Neutrophil (primary cell): ENCODE measurements at regions not wholly inside any gene's neighbourhood (a gene's known extent, or its start where the extent isn't known, plus 50 kb on each side); places are given as distances from the start of the nearest gene placed in this dataset.

Experiments
- H3K27ac ChIP-seq: fragments of 200-600 bp; sonication (generic); 2 replicates; pipeline ENCODE4 v1.5.1; 2016; ENCODE audit warnings: mild to moderate bottlenecking, moderate library complexity
- H3K27me3 ChIP-seq: fragments of 200-600 bp; sonication (generic); 2 replicates; pipeline ENCODE4 v1.6.0; 2016; ENCODE audit warnings: mild to moderate bottlenecking
- H3K36me3 ChIP-seq: fragments of 200-600 bp; sonication (generic); 2 replicates; pipeline ENCODE4 v1.5.1; 2017
- H3K4me1 ChIP-seq, 2 experiments: fragments of 200-600 bp in 1 of 2; sonication (generic) in 1 of 2; 1 replicate in 1 of 2; 2 replicates in 1 of 2; pipeline versions ENCODE4 v1.5.1 to v1.6.1; 2013 to 2016; ENCODE audit warnings: low read depth in 1 of 2, low read length in 1 of 2, mild to moderate bottlenecking in 1 of 2, moderate library complexity in 1 of 2; ENCODE audit not compliant: control insufficient read depth in 1 of 2, insufficient read depth in 1 of 2
- H3K4me3 ChIP-seq, 2 experiments: fragments of 200-600 bp in 1 of 2; sonication (generic) in 1 of 2; 1 replicate in 1 of 2; 2 replicates in 1 of 2; pipeline ENCODE4 v1.5.1; 2013 to 2016; ENCODE audit warnings: low read depth in 1 of 2, low read length in 1 of 2, mild to moderate bottlenecking in 1 of 2, moderate library complexity in 1 of 2
- H3K9me3 ChIP-seq: fragments of 200-600 bp; sonication (generic); 2 replicates; pipeline ENCODE4 v1.5.1; 2016
- CTCF ChIP-seq: fragments of 200-600 bp; sonication (generic); IDR thresholded peaks from 2 replicates; pipeline ENCODE4 v1.5.1; 2016; ENCODE audit warnings: antibody characterized with exemption

GRCh38 chr6:22071270-22072041 lies 225.4 kb downstream of the PRL start:
- peaks cover 14 to 15% of the 10 kb centered on the region in 2 experiments for H3K4me1 ChIP-seq
- no peak overlapping the region for H3K27ac ChIP-seq

GRCh38 chr6:22072949-22073348 lies 223.9 kb downstream of the PRL start:
- peak overlapping the region; percentile 67 for H3K27ac ChIP-seq
- H3K4me3 ChIP-seq: peak overlapping the region in 1 of 2 experiments; percentile 7
- peaks cover 14 to 15% of the 10 kb centered on the region in 2 experiments for H3K4me1 ChIP-seq
- no peaks in the 10 kb centered on the region for H3K9me3 ChIP-seq
- TF ChIP-seq CTCF: no peak
- H3K36me3 ChIP-seq: no peaks in the 10 kb centered on the region
- H3K27me3 ChIP-seq: no peaks in the 10 kb centered on the region

More at GRCh38 chr6:22071270-22072041, 225.4 kb downstream of the PRL start:
- no peaks in the 10 kb centered on the region for H3K9me3 ChIP-seq
- H3K27me3 ChIP-seq: no peaks in the 10 kb centered on the region
- no peak overlapping the region for H3K4me3 ChIP-seq
- no peak for TF ChIP-seq CTCF
- no peaks in the 10 kb centered on the region for H3K36me3 ChIP-seq

DNA sequence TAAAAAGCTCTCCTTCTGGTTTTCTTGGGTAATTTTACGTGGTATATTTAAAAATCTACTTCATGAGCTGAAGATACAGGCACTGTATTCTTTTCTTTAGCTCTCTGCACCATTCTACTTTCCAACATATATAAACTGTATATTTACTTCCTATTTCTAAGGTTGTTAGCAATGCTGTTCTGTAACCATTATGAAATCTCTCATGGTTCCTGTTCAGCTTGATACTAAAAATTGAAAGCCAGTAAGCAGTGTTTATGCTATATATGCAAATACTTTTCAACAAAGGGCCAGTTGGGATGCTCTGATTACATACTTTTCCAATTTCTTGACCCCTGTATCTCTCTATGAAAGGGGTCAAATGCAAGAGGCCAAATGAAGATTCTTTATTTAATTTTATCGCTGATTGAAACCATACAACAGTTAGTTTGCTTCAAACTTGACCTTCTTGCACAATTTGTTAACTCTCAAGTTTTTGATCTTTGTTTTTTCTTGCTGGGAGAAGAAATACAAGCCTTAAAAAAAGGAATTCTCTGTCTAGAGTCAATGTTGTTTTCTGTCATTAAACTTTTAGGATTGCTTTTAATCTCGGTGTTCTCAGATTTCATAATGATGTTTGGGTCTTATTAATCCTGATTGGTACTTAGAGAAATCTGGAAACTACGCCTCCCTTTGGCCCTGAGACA lies 223.2 kb downstream of the PRL start:
- peak overlapping the region in 1 of 2 experiments; percentile 7 for H3K4me3 ChIP-seq
- H3K36me3 ChIP-seq: no peaks in the 10 kb centered on the region
- no peak for TF ChIP-seq CTCF
- H3K27me3 ChIP-seq: no peaks in the 10 kb centered on the region
- H3K27ac ChIP-seq: peak overlapping the region; percentile 67
- peaks cover 14 to 15% of the 10 kb centered on the region in 2 experiments for H3K4me1 ChIP-seq
- H3K9me3 ChIP-seq: no peaks in the 10 kb centered on the region

GRCh38 chr6:22078288-22078687 lies 218.5 kb downstream of the PRL start:
- no peaks in the 10 kb centered on the region for H3K27me3 ChIP-seq
- H3K4me3 ChIP-seq: no peak overlapping the region
- H3K36me3 ChIP-seq: no peaks in the 10 kb centered on the region
- H3K4me1 ChIP-seq: peaks cover 6 to 8% of the 10 kb centered on the region in 2 experiments
- H3K9me3 ChIP-seq: no peaks in the 10 kb centered on the region
- no peak for TF ChIP-seq CTCF
- no peak overlapping the region for H3K27ac ChIP-seq

DNA sequence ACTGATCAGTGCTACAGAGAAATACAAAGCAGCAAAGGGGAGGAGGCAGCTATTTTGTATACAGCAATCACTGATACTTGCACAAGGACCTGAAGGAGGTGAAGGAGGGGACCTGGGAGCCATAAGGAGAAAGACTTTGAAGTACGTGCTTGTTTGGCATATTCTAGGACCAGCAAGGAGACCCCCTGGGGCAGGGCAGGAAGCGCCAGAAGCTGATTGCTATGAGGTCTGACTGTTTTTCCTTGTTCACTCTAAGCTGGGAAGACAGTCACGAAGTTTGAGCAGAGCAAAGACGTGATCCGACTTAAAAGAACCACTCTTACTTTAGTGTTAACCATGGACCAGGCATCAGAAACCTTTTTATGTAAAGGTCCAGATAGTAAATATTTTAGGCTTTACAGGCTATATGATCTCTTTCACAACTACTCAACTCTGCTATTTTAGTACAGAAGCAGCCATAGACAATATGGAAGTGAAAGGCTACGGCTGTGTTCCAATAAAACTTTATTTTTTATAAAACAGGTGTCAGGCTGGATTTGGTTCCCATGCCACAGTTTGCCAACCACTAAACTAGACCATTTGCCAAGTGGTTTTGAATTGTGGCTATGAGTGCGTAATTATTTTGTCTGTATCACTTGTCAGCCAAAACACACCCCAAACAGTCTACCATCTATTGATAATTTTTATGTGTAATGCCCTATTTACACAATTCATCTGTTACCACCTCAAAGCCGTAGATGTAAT lies 217.9 kb downstream of the PRL start:
- no peak overlapping the region for H3K27ac ChIP-seq
- no peaks in the 10 kb centered on the region for H3K36me3 ChIP-seq
- no peak for TF ChIP-seq CTCF
- no peaks in the 10 kb centered on the region for H3K27me3 ChIP-seq
- no peak overlapping the region for H3K4me3 ChIP-seq
- peaks cover 0 to 1% of the 10 kb centered on the region in 2 experiments for H3K4me1 ChIP-seq
- no peaks in the 10 kb centered on the region for H3K9me3 ChIP-seq
